Spinal cord (tissue), 9 donors: ENCODE measurements at regions not wholly inside any gene's neighbourhood (a gene's known extent, or its start where the extent isn't known, plus 50 kb on each side); places are given as distances from the start of the nearest gene placed in this dataset.

Experiments used
- DNase-seq, 6 donors: peaks; one replicate each; pipeline versions ENCODE4 v3.0.0 to v3.0.0-alpha.2; 2013 to 2015; ENCODE audit warnings: low spot score in 6 of 6, low read depth in 4 of 6
- H3K27ac ChIP-seq: one replicate; pipeline ENCODE4 v1.5.1; 2013; ENCODE audit warnings: low read depth, low read length, control low read depth
- H3K27me3 ChIP-seq: one replicate; pipeline ENCODE4 v1.6.1; 2013; ENCODE audit warnings: low read length; ENCODE audit not compliant: control insufficient read depth, insufficient read depth
- H3K36me3 ChIP-seq: one replicate; pipeline ENCODE4 v1.6.1; 2013; ENCODE audit warnings: low read length; ENCODE audit not compliant: control insufficient read depth, insufficient read depth
- H3K4me1 ChIP-seq: one replicate; pipeline ENCODE4 v1.6.1; 2013; ENCODE audit warnings: low read length; ENCODE audit not compliant: control insufficient read depth, insufficient read depth
- H3K4me3 ChIP-seq: one replicate; pipeline ENCODE4 v1.5.1; 2013; ENCODE audit warnings: low read depth, low read length, control low read depth
- H3K9me3 ChIP-seq: one replicate; pipeline ENCODE4 v1.6.1; 2013; ENCODE audit warnings: low read length; ENCODE audit not compliant: control insufficient read depth, insufficient read depth
- WGBS: methylation state at CpG from one replicate; pipeline ENCODE4 v1.1.5; 2013; ENCODE audit warnings: missing lambda C conversion rate; ENCODE audit not compliant: insufficient coverage; 5-methylcytosine and 5-hydroxymethylcytosine counted together
- donor health status: healthy.

DNA sequence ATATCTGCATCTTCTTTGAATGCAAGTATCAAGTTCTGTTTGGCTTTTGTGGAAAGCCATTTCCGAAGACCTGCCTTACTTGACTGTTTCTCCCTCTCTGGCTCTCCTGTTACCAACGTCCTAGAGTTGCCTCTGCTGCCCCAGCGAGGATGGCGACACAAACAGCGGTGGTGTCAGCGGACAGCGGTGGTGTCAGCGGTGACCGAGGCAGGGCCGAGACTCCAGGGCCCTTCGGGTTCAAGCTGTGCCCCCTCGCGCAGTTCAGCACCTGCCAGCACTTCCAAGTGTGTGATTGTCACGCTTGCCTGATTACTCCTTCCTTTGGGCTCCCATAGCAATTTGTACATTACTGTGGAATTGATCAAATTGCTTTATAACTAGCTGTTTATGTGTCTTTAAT is 336.9 kb upstream of the FAT1 start:
- Histone ChIP-seq H3K4me3 (no peak overlapping the region), H3K27me3 (no peaks in the 10 kb centered on the region), H3K36me3 (no peaks in the 10 kb centered on the region), H3K27ac (no peak overlapping the region), H3K4me1 (no peaks in the 10 kb centered on the region), H3K9me3 (no peaks in the 10 kb centered on the region)
- 84% methylated on average over 11 of the region's 14 CpGs for WGBS
- DNase-seq: no peak

- H3K27ac ChIP-seq: no peak overlapping the region
- no peak for DNase-seq
- no peaks in the 10 kb centered on the region for H3K27me3 ChIP-seq
- no peak overlapping the region for H3K4me3 ChIP-seq
- no peaks in the 10 kb centered on the region for H3K9me3 ChIP-seq
- H3K36me3 ChIP-seq: no peaks in the 10 kb centered on the region
- 96% methylated on average over 26 of the region's 26 CpGs for WGBS
- H3K4me1 ChIP-seq: no peaks in the 10 kb centered on the region
Measured at GRCh38 chr4:187063251-187063650, 339.6 kb upstream of the FAT1 start.

- no peaks in the 10 kb centered on the region for H3K36me3 ChIP-seq
- H3K9me3 ChIP-seq: no peaks in the 10 kb centered on the region
- no peak overlapping the region for H3K4me3 ChIP-seq
- no peaks in the 10 kb centered on the region for H3K4me1 ChIP-seq
- no peak for DNase-seq
- 95% methylated on average over 29 of the region's 30 CpGs for WGBS
- H3K27ac ChIP-seq: no peak overlapping the region
- no peaks in the 10 kb centered on the region for H3K27me3 ChIP-seq
Measured at GRCh38 chr4:187064033-187064432, 340.4 kb upstream of the FAT1 start.

DNA sequence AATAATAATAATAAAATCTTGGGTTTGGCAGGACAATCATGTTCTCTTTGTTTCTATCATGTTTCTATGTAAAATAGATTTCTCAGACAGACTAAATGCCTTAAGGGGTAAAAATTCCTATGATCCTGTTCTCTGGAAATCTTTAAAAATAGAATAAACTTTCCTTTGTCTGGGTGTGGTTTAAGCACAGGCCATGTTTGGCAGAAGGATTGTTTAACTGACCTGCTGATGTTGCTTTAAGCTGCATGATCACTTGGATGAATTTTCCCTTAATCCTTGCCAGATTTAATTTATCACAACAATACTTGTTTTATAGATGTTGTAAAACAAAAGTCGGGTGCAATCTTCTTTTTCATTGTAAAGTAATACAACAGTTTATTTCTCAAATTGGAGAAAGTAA is 341.7 kb upstream of the FAT1 start:
- H3K9me3 ChIP-seq: no peaks in the 10 kb centered on the region
- DNase-seq: peak in 1 of 6 donors; percentile 62
- WGBS: no CpG with 5 or more reads among the region's 1 CpG
- no peak overlapping the region for H3K27ac ChIP-seq
- no peaks in the 10 kb centered on the region for H3K27me3 ChIP-seq
- H3K36me3 ChIP-seq: no peaks in the 10 kb centered on the region
- no peak overlapping the region for H3K4me3 ChIP-seq
- H3K4me1 ChIP-seq: peaks cover 4% of the 10 kb centered on the region

GRCh38 chr4:187065806-187066205 is 342.1 kb upstream of the FAT1 start:
- peak in 1 of 6 donors; percentile 20 for DNase-seq
- Histone ChIP-seq H3K4me1 (peaks cover 4% of the 10 kb centered on the region), H3K36me3 (no peaks in the 10 kb centered on the region), H3K9me3 (no peaks in the 10 kb centered on the region), H3K27ac (no peak overlapping the region), H3K4me3 (no peak overlapping the region), H3K27me3 (no peaks in the 10 kb centered on the region)
- 98% methylated on average over 8 of the region's 13 CpGs for WGBS

DNA sequence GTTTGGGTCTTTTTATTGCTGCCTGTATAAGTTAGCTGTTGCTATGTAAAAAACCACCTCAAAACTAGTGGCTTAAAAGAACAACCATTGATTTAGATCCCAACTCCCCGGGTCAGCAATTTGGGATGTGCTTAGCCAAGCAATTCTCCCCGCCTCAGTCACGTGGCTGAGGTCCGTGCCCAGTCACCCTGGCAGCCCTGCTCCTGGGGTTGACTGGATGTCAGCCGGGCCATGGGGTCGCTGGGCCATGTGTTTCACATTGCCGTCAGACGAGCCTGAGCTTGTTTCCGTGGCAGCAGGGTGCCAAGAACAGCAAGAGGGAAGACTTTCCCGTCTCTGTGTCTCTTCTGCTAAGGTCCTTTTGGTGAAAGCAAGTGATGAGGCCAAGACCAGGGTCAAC is 345.7 kb upstream of the FAT1 start:
- peak in 1 of 6 donors; percentile 11 for DNase-seq
- Histone ChIP-seq H3K9me3 (no peaks in the 10 kb centered on the region), H3K36me3 (no peaks in the 10 kb centered on the region), H3K4me1 (peaks cover 7% of the 10 kb centered on the region), H3K27ac (no peak overlapping the region), H3K4me3 (no peak overlapping the region), H3K27me3 (no peaks in the 10 kb centered on the region)
- 67% methylated on average over 10 of the region's 10 CpGs for WGBS

DNA sequence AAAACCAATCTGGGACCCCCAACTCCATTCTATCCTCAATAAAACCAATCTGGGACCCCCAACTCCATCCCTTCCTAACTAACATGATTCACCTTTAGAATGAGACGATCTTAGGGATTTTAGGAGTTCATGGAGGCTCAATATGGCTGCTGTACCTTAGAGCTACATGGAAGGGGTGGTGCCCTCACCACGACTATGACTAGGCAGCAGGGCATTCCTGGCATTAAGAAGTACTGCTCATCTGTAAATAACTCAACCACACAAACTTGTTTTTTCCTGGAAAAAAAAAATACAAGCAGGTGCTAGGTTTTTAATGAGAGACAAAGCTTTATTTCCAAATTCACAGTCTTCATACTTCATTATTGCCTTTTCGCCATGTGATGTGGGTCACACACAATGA is 346.5 kb upstream of the FAT1 start:
- Histone ChIP-seq H3K27ac (no peak overlapping the region), H3K4me3 (no peak overlapping the region), H3K36me3 (no peaks in the 10 kb centered on the region), H3K4me1 (peaks cover 7% of the 10 kb centered on the region), H3K27me3 (no peaks in the 10 kb centered on the region), H3K9me3 (no peaks in the 10 kb centered on the region)
- DNase-seq: no peak
- no CpG with 5 or more reads among the region's 3 CpGs for WGBS

DNA sequence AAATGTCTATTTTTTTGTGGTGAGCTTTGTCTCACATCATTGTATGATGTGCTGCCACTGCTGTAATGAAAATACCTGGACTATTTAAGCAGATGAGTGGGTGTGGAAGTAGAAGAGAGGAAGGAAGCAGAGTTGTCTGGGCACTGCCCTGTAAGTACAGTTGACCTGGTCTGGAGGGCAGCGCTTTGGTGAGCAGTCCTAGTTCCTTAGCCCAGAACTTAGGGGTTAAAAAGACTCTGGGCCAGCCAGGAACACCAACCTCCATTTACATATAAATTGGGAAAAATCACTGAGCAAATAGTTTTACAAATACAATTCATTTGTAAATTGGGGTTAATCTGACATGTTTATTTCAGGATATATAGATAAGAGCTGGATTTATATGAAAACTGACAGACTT is 347.1 kb upstream of the FAT1 start:
- Histone ChIP-seq H3K4me3 (no peak overlapping the region), H3K9me3 (no peaks in the 10 kb centered on the region), H3K36me3 (no peaks in the 10 kb centered on the region), H3K27ac (no peak overlapping the region), H3K27me3 (no peaks in the 10 kb centered on the region), H3K4me1 (peaks cover 7% of the 10 kb centered on the region)
- no peak for DNase-seq
- WGBS: no CpG with 5 or more reads among the region's 1 CpG

DNA sequence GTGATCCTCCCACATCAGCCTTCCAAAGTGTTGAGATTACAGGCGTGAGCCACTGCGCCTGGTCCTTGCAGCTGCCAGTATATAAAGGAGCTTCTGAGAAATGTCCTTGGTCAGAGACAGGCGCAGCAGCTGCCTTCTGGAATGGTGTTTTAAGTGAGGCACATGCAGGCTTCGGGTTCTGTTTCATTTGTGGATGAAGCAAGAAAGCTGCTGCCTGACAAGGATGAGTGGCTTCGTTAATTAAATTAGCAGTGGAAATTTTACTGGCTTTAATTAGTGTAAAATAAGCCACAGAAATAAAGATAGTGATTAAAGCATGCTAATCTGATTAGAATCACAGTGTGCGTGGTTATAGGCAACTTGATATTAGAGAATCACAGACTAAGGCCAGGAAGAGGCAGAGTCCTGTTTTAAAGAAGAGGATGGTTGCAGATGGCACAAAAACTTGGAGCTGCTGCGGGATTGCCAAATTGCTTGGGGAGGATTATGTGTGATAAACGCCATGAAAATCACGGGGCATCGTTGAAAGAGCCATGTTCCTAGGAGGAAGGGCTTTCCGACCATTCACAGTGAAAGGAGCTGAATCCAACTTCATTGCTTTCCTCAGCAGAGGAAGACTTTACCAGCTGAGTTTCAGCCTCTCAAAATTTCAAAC is 348.4 kb upstream of the FAT1 start:
- 61% methylated on average over 10 of the region's 11 CpGs for WGBS
- H3K4me3 ChIP-seq: no peak overlapping the region

DNA sequence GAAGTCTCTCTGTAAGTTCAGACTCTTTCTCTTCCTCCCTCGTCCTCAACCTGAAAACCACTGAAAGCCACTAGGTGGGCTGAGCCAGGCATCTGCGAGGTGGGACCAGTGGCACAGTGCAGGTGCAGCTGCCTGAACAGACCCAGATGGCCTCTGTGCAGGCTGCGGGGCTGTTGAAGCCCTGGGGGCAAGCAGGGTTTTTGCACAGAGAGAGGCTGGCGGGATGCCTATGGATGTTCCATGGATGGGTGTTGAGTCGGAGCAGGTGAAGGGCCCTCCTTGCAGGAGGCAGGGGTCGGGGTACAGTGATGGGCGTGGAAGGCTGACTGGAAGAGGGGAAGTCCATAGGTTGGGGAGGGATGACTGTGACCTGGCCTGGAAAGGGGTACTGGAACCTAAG is 350.2 kb upstream of the FAT1 start:
- 95% methylated on average over 7 of the region's 7 CpGs for WGBS
- no peaks in the 10 kb centered on the region for H3K9me3 ChIP-seq
- no peak overlapping the region for H3K27ac ChIP-seq
- no peak overlapping the region for H3K4me3 ChIP-seq
- no peaks in the 10 kb centered on the region for H3K27me3 ChIP-seq
- no peaks in the 10 kb centered on the region for H3K36me3 ChIP-seq
- no peak for DNase-seq
- H3K4me1 ChIP-seq: peaks cover 7% of the 10 kb centered on the region

More for the DNA sequence above, 348.4 kb upstream of the FAT1 start:
- Histone ChIP-seq H3K27me3 (no peaks in the 10 kb centered on the region), H3K36me3 (no peaks in the 10 kb centered on the region), H3K4me1 (peaks cover 7% of the 10 kb centered on the region), H3K27ac (no peak overlapping the region), H3K9me3 (no peaks in the 10 kb centered on the region)
- peak in 3 of 6 donors; percentile 20 to 92 (median 44) for DNase-seq
